ENCODE measurements at regions not wholly inside any gene's neighbourhood (a gene's known extent, or its start where the extent isn't known, plus 50 kb on each side); places are given as distances from the start of the nearest gene placed in this dataset.

GRCh38 chr4:22884157-22884556, 191.4 kb downstream of the GBA3 start:
- TF ChIP-seq CTCF (conservative IDR thresholded peaks at IDR 0.05; ENCODE audit: low read depth, low read length) (no peak), EZH2phosphoT487 (IDR thresholded peaks at IDR 0.05; ENCODE audit: borderline replicate concordance, low read length) (no peak), EZH2 (IDR thresholded peaks at IDR 0.05; ENCODE audit: low read length, unreplicated experiment) (no peak)

All from PC-3 (cell line).